Endothelial cell of umbilical vein (primary cell): ENCODE measurements at regions not wholly inside any gene's neighbourhood (a gene's known extent, or its start where the extent isn't known, plus 50 kb on each side); places are given as distances from the start of the nearest gene placed in this dataset.

Experiments used
- BruUV-seq: library from RNA; stranded (reverse); fragments of 400-500 nt; replicated peaks from 2 replicates; lab custom pipeline; 2021; lab: Mats Ljungman, UMichigan
- CTCF ChIA-PET: fragments of 300-600, 350-600 bp; sonication (Branson Sonifier 250); formaldehyde crosslinking; loops from one replicate; lab custom pipeline; 2021; ENCODE audit warnings: antibody characterized with exemption, inconsistent platforms; lab: Charles Lee
- POLR2A ChIA-PET: fragments of 300-600, 350-600 bp; sonication (Branson Sonifier 250); formaldehyde crosslinking; loops from one replicate; lab custom pipeline; 2021; ENCODE audit warnings: antibody characterized with exemption, inconsistent platforms; lab: Charles Lee
- DNase-seq: peaks from one replicate; pipeline ENCODE4 v3.0.0-alpha.2; 2011; ENCODE audit warnings: low read depth, low spot score
- FAIRE-seq: peaks from 2 replicates; lab custom pipeline; 2011; peaks lifted over from hg19 to GRCh38; lab: Jason Lieb, UNC
- H2AFZ ChIP-seq: 2 replicates; pipeline ENCODE4 v1.6.0; 2012; ENCODE audit warnings: low read depth, low read length, control low read depth, inconsistent platforms
- H3K27ac ChIP-seq: 2 replicates; pipeline ENCODE4 v1.5.1; 2011; ENCODE audit warnings: low read depth, mild to moderate bottlenecking, control low read depth, low read length, moderate library complexity; ENCODE audit not compliant: insufficient read depth
- H3K27me3 ChIP-seq, 2 experiments: 2 replicates each; pipeline versions ENCODE4 v1.6.0 to v1.6.1; 2011; ENCODE audit warnings: low read length in 2 of 2, mixed read lengths in 1 of 2; ENCODE audit not compliant: control insufficient read depth in 2 of 2, insufficient read depth in 2 of 2
- H3K36me3 ChIP-seq, 2 experiments: 2 replicates in 1 of 2; 3 replicates in 1 of 2; pipeline ENCODE4 v1.5.1; 2011; ENCODE audit warnings: low read length in 2 of 2, mild to moderate bottlenecking in 1 of 2, moderate library complexity in 1 of 2; ENCODE audit not compliant: control insufficient read depth in 2 of 2, insufficient read depth in 2 of 2; ENCODE audit errors: extremely low read depth in 1 of 2
- H3K4me1 ChIP-seq: 3 replicates; pipeline ENCODE4 v1.5.1; 2011; ENCODE audit warnings: mild to moderate bottlenecking, low read length; ENCODE audit not compliant: control insufficient read depth, insufficient read depth; ENCODE audit errors: extremely low read depth
- H3K4me2 ChIP-seq: 2 replicates; pipeline ENCODE4 v1.6.1; 2011; ENCODE audit warnings: low read length, control low read depth, mixed read lengths; ENCODE audit not compliant: insufficient read depth
- H3K4me3 ChIP-seq, 3 experiments: fragments of 200-600 bp in 1 of 3; sonication (generic), shearing (Covaris generic) in 1 of 3; replicated peaks in 1 of 3; 2 replicates each; pipeline ENCODE4 v1.5.1; 2011 to 2016; ENCODE audit warnings: control low read depth in 3 of 3, low read length in 3 of 3, mild to moderate bottlenecking in 2 of 3, inconsistent platforms in 1 of 3, low read depth in 1 of 3, moderate library complexity in 1 of 3; ENCODE audit not compliant: insufficient read depth in 1 of 3
- H3K79me2 ChIP-seq: 2 replicates; pipeline ENCODE4 v1.6.0; 2012; ENCODE audit warnings: low read length, inconsistent platforms; ENCODE audit not compliant: control insufficient read depth, insufficient read depth
- H3K9ac ChIP-seq: replicated peaks from 2 replicates; pipeline ENCODE3; 2011; ENCODE audit warnings: low read length, control low read depth; ENCODE audit not compliant: insufficient read depth; ENCODE audit errors: extremely low read depth
- H3K9me1 ChIP-seq: replicated peaks from 3 replicates; pipeline ENCODE4 v1.6.0; 2011; ENCODE audit warnings: mild to moderate bottlenecking, low read length; ENCODE audit not compliant: control insufficient read depth, insufficient read depth; ENCODE audit errors: extremely low read depth
- H3K9me3 ChIP-seq: replicated peaks from 2 replicates; pipeline ENCODE4 v1.5.1; 2012; ENCODE audit warnings: low read length, inconsistent platforms; ENCODE audit not compliant: control insufficient read depth, insufficient read depth
- H4K20me1 ChIP-seq: replicated peaks from 2 replicates; pipeline ENCODE3; 2011; ENCODE audit warnings: mild to moderate bottlenecking, low read length; ENCODE audit not compliant: control insufficient read depth, insufficient read depth; ENCODE audit errors: extremely low read depth
- CTCF ChIP-seq, 2 donors: IDR thresholded peaks; 1 replicate in 1 of 2; 2 replicates in 1 of 2; pipeline ENCODE4 v1.5.1; 2011; ENCODE audit warnings: low read length in 2 of 2, mild to moderate bottlenecking in 2 of 2, moderate library complexity in 2 of 2, control low read depth in 1 of 2, inconsistent platforms in 1 of 2, low read depth in 1 of 2; ENCODE audit not compliant: insufficient read depth in 1 of 2; ENCODE audit errors: extremely low read depth in 1 of 2
- EZH2 ChIP-seq: IDR thresholded peaks from 2 replicates; pipeline ENCODE4 v1.6.1; 2012; ENCODE audit warnings: borderline replicate concordance, low read depth, mild to moderate bottlenecking, moderate library complexity, low read length, inconsistent platforms; ENCODE audit not compliant: severe bottlenecking
- FOS ChIP-seq: IDR thresholded peaks from 2 replicates; pipeline ENCODE4 v1.6.1; 2011; ENCODE audit warnings: mild to moderate bottlenecking, low read length, moderate library complexity, borderline replicate concordance; ENCODE audit not compliant: insufficient read depth
- GATA2 ChIP-seq: IDR thresholded peaks from 2 replicates; pipeline ENCODE4 v1.7.0; 2011; ENCODE audit warnings: low read depth, mild to moderate bottlenecking, moderate library complexity, mixed read lengths, low read length; ENCODE audit not compliant: insufficient read length, insufficient read depth
- JUN ChIP-seq: IDR thresholded peaks from 2 replicates; pipeline ENCODE4 v1.6.1; 2011; ENCODE audit warnings: borderline replicate concordance, low read depth; ENCODE audit not compliant: insufficient read length, insufficient read depth
- MAX ChIP-seq: IDR thresholded peaks from 2 replicates; pipeline ENCODE4 v1.6.1; 2011; ENCODE audit not compliant: insufficient read depth, insufficient read length
- MYC ChIP-seq: IDR thresholded peaks from one replicate; pipeline ENCODE4 v1.6.1; 2011; ENCODE audit warnings: mild to moderate bottlenecking, low read depth, low read length
- POLR2A ChIP-seq: IDR thresholded peaks from 2 replicates; pipeline ENCODE4 v1.6.1; 2012; ENCODE audit warnings: low read depth, mild to moderate bottlenecking, control low read depth, low read length
- POLR2AphosphoS5 ChIP-seq: IDR thresholded peaks from 2 replicates; pipeline ENCODE4 v1.6.1; 2012; ENCODE audit warnings: low read depth, mild to moderate bottlenecking, control low read depth, low read length, moderate library complexity; ENCODE audit not compliant: insufficient read depth
- dilution Hi-C: fragments of 300-500 bp; cut with MboI; formaldehyde crosslinking; loops from one replicate; pipeline ENCODE4 v1.15.0; 2019; ENCODE audit warnings: low sequenced_read_pairs; ENCODE audit not compliant: extremely low pct_ligation_motif_present
- intact Hi-C: fragments of 100-400 bp; cut with micrococcal nuclease; formaldehyde crosslinking; loops from one replicate; pipeline ENCODE4 v1.10.0; 2022

GRCh38 chr6:140729521-140729920, 1355.1 kb upstream of the CITED2 start:
- ChIA-PET CTCF (no interaction called here), POLR2A (no interaction called here)
- intact Hi-C loops (no loop called here), dilution Hi-C loops (no loop called here)
- Histone ChIP-seq H3K27ac (no peak overlapping the region), H2AFZ (no peak overlapping the region), H3K79me2 (no peaks in the 10 kb centered on the region), H3K9me3 (no peaks in the 10 kb centered on the region), H3K9ac (no peak overlapping the region), H3K9me1 (no peaks in the 10 kb centered on the region), H3K4me1 (no peaks in the 10 kb centered on the region), H4K20me1 (no peaks in the 10 kb centered on the region), H3K4me3 (no peak overlapping the region), H3K36me3 (no peaks in the 10 kb centered on the region), H3K4me2 (no peak overlapping the region), H3K27me3 (no peaks in the 10 kb centered on the region)
- DNase-seq: no peak
- no peak for TF ChIP-seq GATA2
- TF ChIP-seq EZH2: no peak
- no peak for TF ChIP-seq FOS
- no peak for TF ChIP-seq POLR2AphosphoS5
- no peak for TF ChIP-seq JUN
- TF ChIP-seq MAX: no peak
- TF ChIP-seq MYC: no peak
- no peak for TF ChIP-seq POLR2A
- TF ChIP-seq CTCF (IDR thresholded peaks at IDR 0.05; ENCODE audit: extremely low read depth in 1 of 2, insufficient read depth in 1 of 2, low read depth in 1 of 2, low read length in 2 of 2): no peak
- no TSS peak for BruUV-seq
- FAIRE-seq: no peak
